EH (cell line): ENCODE measurements at regions not wholly inside any gene's neighbourhood (a gene's known extent, or its start where the extent isn't known, plus 50 kb on each side); places are given as distances from the start of the nearest gene placed in this dataset.

Source experiments
- DNase-seq: peaks from one replicate; pipeline ENCODE4 v3.0.0-alpha.2; 2015; ENCODE audit warnings: low read depth

DNA sequence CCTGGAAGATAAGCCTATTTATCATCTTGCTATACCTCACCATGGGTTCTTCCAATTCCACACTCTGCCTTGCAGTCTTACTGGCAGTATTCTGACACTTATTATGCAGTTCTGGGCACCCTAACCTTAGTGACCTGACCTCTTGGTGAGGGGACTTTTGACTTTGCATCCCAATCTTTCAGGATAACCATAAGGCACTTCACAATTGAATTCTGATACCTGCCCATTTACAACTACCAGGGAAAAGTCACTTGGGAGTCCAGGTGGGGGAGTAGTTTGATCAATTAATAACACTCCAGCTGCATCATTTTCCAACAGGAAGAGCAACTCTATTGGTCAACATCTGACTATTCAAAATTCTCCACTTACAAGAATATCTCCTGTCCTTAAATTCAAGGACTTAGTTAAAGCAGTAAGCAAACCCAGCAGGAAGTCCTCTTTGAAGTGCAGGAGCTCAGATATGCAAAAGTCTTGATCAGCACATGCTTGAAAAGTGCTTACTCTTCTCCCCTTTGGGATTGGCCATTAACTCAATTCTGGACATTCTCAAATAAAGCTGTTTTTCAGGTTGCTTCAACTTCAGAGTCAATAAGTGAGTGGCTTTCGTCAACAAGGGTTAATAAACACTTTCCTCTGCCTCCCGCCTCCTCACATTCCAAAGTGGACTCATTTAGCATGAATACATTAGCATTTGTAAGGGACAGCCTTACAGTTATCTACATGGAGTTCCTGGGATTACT is 177.4 kb upstream of the NRIP1 start:
- no peak for DNase-seq

DNA sequence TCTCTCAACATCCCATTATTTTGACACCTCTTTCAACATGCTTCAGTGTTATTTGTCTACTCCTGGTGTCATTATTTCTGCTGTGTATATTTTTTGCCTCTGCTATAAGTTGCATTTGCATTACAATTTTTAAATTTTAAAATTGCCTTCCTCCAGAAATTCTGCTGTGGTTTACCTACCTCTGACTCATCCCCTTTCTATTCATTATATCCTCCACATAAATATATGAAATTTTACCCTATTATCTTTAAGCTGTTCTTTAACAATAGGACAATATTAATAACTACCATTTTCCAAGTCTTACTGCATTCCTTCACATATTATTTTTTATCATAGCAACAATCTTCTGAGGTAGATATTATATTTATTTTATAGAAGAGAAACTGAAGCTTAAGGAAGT is 178.1 kb upstream of the NRIP1 start:
- no peak for DNase-seq

DNA sequence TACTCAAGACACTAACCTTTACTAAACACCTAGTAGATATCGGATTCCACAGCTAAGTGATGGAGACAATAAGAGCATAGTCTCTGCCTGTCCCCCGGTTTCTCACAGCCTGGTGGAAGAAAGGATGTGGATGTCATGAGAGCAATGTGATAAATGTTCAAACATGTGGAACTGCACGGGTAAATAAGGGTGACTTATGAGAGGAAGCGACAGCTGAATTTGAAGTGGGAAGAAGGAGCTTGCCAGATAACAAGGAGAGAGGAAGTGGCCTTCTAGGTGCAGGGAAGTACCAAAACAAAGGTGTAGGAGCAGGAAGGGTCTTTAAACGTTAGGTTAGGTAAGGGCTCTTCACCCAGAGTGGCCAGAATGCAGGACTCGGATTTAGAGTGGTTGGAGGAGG is 178.6 kb upstream of the NRIP1 start:
- DNase-seq: no peak

DNA sequence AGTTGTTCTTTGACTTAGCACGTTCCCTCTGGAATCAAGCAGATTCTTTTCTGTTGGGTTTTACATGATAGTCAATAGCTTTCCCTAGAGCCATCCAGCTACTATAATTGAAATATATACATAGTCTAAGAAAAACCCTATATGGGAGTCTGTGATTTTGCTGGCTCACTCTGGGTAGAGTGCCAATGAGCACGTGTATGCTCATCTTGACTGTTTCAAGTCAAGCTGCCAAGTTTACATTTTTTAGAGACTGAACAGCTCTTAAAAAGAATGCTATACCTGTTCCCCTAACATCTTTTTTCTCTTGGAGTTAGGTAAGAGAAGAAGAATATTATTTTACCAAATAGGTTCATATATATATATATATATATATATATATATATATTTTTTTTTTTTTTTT is 182.8 kb upstream of the NRIP1 start:
- DNase-seq: no peak

DNA sequence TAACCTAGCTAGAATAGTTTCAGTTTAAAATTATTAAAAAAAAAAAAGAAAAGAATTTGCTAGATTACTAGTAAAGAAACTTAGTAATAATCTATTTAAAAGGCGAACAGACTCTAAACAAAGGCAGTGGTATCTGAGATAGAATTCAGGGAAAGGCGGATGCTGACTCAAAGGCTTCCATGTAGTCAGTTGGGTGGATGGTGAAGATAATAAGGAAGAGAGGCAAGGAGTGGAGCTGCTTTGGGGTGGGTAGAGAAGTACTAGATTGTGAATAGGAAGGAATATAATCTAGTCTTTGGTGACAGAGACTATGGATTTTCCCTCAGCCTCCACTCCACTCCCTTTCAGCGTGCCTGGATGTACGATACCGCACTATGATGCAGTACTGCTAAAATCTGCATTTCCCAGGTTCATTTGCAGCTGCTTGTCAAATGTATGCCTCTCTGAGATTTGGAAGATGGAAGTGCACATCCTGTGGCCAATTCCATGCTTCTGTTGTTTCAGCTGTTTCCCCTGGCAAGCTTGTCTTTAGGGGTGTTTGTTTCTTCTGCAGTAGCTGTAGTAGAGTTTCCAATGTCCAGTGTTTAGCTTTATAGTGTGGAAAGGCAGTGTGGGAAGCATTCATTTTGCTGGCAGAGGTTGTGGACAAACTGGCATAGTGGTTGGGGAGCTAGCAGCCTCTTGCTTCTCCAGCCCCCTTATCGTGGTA is 184.6 kb upstream of the NRIP1 start:
- no peak for DNase-seq

DNA sequence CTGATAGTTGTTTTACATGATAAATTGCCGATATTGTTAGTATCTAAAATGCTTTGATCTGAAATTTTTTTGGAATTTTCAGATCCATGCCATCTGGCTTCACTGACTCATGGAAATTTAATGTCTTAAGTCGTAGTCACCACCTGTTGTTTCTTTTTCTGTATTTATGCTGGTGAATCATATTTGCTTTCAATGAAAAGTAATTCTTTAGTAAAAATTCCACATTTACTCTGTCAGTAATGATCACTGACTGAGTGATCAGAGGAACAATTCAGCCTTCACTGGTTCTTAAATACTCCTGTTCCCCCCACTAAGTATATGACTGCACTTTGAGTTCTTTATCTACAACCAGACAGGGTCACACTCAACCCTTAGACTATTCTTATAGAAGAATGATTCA is 185.6 kb upstream of the NRIP1 start:
- DNase-seq: no peak

DNA sequence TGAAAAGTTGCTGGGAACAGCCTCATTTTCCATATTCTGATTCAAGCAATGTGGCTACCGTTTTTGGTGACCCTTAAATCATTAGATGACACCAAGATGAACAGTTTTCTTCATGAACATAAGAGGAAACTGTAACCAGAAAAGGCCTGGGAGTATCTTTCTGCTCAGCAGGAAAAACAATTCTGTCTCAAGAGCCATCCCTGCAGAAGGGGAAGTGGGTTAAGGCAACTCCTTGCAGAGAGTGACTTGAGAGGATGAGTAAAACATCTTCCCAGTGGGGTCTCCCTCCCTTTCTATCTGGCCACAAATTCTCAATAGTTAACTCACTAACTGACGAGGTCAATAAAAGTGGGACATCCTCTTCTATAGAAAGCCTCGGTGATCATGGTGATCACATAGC is 187.6 kb upstream of the NRIP1 start:
- no peak for DNase-seq

DNA sequence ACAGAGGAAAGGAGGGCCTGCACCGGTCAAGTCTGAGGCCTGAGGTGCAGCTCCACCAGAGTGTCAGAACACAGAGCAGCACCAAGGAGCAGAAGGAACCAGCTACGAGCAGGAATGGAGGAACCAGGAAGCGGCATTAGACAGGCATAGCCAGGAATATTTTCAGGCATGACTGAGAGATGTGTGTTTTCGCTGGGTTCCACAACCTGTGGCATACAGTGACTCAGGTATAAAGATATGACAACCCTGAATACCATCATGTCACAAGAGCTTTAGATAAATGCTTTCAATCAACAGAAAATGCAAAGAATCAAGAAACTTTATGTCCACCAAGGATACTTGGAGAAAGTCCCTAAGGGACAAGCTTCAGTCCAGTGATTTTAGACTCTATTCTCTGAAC is 189.3 kb upstream of the NRIP1 start:
- DNase-seq: no peak

DNA sequence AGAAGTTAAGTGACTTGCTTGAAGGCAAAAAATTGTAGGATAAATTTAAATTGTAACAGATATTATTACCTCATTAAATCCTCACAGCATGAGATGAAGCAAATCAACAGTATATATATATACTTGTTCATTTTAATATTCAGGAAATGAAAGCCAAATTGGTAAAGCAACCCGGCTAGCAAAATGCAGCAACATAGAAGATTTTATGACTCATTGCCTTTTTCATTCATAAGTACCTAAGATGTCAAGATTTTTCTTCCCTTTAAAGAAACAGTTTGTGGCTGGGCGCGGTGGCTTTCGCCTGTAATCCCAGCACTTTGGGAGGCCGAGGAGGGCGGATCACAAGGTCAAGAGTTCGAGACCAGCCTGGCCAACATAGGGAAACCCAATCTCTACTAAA is 190.5 kb upstream of the NRIP1 start:
- no peak for DNase-seq

DNA sequence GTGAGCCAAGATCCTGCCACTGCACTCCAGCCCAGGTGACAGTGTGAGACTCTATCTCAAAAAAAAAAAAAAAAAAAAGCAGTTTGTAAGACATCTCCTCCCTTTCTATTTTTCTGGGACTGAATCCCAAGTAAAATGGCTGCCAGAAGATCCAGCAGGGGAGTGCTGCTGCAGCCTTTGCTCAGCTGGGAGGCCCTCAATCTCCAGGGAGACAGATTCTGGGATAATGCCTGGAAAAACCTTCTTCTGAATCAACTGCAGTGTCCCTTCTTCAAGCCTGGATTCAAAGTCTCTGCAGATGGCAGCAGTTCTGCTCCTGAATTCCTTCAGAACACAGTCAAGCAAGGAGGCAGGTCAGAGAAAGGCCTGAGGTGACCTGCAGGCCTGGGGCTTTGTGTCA is 191.0 kb upstream of the NRIP1 start:
- DNase-seq: no peak

DNA sequence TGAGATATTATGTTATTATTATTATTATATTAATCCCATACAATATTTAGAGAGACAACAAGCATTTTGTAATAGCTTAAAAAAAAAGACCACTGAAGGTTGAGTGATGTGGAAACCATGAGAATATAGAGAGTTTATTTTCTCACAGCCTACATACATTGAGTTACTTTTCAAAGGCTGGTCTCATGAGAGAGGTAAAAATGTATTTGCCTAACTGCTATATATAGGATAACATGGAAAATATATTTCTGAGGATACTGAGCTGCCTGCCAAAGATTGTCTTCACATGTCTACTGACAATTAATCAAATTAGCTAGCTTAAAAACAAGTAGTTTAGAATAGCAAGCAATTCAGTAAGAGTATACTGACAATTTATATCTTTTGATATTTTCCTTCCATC is 192.2 kb upstream of the NRIP1 start:
- no peak for DNase-seq

DNA sequence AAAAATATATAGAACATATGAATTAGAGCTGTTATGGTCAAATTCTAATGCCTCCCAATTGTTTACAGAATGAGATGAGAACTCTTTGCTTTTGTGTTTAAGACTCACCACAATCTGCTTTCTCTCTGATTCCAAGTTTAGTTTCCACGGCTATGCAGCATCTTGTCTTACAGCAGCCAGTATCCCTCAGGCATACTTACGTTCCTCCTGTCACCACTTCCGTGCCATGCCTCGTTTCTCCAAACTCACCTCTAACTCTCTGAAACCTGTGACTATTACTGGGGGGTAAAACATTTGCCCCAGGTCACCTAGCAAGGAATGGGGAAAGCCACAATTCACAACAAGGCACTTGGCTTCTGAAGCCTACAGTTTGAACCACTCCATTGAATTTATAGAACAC is 192.8 kb upstream of the NRIP1 start:
- DNase-seq: no peak

DNA sequence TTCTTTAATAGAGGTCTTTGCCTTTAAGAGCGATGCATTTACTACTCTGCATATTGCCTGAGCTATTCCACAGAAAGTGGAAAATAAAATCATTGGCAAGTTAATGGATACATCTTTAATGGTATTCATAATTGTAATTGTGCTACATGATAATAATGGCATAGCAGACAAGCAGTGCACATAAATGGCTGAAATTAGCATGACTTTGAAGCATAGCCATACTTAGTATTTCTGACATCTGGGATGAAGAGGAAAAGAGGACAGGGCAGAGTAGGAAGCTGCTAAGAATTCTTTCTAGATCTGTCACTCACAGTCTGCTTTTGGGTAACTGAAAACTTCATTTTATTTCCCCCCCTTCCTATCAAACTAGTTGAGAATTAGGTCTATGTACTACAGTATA is 195.0 kb upstream of the NRIP1 start:
- DNase-seq: no peak

DNA sequence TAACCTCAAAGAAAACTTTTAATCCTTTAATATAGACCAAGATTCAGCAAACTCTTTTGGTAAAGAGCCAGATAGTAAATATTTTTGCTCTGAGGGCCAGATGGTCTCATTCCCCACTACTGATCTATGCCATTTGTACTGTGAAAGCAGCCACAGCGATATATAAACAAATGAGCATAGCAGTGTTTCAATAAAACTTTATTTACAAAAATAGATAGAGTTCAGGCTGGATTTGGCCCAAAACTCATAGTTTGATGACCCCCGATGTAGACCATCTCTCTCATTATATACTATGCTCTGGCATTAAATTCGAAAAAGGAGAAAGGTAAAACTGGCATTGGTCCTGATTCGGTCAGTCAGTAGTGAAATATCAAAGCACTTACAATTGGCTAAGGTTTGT is 195.8 kb upstream of the NRIP1 start:
- no peak for DNase-seq

DNA sequence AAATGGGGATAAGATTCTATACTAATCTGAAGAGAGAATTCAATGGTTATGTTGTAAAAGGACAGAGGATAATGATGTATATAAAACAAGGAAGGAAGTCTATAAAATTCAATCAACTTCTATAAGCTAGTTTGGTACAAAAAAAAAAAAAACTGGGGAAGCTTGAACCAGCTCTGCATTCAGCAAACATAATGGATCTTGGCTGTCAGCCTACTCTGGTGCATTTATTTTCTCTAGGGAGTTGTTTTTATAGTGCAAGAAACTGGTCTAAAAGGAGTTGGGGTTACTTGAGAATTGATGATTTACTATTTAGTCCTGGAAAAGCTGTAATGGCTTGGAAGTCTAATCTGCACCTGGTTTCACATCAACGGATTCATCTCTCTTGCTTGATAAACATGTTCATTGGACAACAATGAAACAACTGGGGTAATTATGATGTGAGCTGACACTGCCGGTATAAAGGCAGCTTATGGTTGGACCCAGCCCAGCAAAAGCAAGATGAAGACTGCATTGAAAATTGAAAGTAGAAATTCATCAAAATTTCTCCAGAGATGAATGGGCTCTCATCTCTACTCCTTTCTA is 199.4 kb upstream of the NRIP1 start:
- no peak for DNase-seq

DNA sequence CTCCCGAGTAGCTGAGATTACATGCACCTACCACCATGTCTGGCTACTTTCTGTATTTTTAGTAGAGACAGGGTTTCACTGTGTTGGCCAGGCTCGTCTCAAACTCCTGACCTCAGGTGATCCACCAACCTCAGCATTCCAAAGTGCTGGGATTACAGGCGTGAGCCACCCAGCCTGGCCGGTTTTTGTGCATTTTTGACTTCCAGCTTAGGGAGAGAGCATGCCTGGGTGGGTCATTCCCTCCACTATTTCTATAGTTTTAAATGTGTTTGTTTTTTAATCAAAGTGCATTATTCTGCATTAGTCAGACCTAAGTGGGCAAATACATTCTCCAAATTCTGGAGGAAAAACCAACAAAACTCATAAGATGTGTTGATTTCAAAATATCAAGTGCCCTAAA is 207.4 kb upstream of the NRIP1 start:
- DNase-seq: no peak

DNA sequence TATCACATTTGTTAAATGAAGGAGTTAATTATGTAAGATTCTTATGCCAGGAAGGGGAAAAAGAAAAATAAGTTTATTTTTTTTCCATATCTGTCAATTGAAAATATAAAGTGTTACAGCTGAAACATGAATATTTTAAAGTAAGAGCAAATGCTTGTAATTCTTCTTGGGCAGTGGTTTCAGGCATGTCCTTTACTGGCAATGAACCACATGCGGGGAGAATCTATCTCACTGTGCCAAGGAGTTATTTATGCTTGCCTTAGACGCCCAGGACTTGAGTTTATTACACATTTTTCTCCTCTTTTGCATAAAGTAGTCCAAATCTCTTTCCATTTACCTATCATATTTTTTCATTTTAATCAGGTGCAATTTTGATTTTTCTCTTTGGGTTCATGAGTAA is 207.8 kb upstream of the NRIP1 start:
- no peak for DNase-seq

DNA sequence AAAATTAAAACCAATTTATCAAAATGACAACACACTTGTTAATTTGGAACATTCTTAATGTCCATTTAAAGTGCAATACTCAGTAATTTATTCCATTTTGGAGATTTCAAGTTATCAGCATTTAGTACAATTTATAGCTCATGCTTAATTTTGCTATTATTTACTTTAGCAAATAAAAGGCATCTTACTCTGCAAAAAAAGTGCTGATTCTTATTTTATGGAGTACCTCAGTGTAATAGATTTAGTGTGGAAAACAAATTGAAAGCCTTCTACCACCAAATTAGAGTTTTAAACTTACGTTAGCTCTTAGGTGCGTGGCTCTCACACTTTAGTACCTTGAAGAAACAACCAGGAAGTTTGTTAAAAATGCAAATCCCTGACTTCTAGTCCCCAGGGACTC is 208.4 kb upstream of the NRIP1 start:
- DNase-seq: no peak

DNA sequence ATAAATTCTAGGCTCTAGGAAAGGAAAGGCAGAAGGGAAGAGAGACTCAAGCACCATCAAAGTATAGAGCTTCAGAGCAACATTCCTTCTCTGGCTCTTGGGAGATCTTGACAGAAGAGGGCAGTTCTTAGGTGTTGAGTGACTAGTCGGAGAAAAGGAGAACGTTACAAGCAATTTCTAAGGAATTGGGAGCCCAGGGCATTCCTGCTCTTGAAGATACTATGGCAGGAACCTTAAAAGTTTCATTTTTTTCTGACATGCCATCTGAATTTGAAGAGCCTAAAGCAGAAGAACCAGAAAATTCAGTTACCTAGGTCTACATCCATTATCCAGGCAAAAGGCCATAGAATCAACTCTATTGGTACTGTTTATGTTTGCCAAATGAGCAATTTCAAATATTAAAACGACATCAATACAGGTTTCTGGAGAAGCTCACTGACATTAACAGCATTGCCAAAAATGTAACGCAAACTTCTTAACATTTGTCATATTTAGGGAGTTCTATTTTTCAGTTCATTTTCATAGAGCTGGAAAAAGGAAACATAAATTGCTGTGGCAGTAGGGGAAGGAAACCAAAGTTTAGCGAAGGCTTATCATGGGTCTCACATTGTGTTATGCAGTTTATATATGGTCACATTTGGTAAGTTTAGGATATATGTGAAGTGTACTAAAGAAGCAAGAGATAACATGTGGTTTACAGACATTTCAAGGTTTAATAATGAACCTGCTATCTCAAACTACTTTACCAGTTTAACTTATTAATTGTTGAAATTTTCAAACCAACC is 210.1 kb upstream of the NRIP1 start:
- no peak for DNase-seq

DNA sequence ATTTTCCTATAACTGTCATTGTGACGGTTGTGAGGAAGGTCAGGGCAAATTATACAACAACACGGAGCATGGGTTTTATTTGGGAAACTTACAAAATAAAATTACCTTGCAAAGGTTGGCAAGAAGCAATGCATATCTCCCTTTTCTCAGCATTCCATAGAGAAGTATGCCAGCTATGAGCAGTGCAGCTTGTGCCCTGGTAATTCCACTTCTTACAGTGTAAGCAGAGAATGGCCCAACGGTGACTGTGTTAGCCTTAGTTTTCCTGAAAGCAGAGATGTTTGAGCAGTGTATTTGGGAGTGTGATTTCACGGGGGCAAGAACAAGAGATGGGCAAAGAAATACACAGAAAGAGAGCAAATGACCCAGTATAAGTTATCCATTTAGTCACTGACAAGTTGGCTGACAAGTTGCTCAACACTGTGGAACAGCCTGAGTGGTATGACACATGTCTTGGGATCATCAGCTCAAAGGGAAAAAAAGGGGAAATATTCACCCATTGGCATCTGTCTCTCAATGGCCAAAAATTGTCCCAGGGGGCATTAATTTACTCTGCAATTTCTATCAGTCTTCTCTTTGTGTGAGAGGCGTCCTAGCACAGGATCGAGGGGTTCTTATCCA is 210.9 kb upstream of the NRIP1 start:
- DNase-seq: no peak

DNA sequence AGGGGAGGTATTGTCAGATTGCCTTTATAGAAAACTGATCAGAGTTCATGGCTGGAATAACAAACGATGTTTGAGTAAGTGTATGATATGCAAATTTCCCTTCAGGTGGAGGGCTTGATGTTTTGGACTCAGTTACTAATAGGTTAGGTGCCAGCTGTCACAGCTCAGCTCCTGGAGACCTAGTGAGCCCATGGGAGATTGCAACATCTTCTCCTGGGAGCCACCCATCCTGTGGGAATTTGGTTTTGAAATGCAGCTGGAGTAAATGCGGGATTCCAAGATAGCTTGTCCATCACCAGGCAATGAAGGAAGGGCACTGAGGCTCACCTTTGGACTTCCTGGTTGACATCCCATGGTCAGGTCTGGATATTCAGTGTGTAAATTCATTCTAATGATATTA is 211.4 kb upstream of the NRIP1 start:
- no peak for DNase-seq

DNA sequence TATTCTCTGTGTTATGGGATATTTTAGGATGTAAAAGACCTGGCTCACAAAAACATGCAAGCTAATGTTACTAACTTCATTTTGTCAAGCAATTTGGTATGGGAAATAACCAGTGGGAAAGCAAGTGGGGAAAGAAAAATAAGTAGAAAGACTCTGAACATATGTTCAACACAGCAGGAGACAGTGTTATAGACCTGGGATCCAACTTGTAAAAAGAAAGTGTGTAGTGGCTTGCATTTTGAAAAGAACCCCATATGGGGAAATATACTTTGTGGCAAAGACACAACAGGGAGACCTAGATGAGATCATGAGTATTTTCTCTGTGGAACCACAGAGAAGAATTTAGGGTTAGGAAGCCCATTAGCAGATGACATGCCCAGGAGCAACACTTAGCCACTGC is 212.7 kb upstream of the NRIP1 start:
- no peak for DNase-seq
